ENCODE measurements at regions not wholly inside any gene's neighbourhood (a gene's known extent, or its start where the extent isn't known, plus 50 kb on each side); places are given as distances from the start of the nearest gene placed in this dataset.

DNA sequence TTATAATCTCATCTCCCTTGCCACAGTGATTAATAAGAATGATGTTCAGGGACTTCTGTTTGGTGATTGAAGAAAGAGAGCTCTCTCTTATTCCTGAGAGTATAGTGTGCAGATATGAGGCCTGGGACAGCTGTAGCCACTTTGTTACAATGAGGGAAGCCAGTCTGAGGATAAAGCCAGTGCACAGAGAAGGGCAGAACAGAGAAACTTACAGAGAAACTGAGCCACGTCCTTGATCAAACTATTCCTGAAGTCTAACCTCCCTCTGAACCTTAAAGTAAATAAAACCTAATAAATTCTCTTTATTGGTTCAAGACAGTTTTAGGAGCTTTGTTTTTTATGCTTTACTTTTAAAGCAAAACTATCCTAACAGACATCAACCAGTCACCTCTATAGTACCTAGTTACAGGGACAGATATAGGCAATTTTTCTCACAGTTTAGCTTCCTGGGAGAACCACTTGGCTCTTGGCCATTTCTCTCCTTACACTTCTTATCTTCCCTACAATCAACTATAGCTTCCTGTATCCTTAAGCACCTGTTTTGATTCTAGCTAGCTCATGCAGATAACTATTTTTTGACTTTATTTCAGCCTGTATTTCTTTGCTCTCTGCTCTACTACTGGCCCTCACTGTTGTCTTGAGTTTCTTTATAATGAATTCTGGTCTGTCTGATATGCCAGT, 284.4 kb downstream of the SHQ1 start:
- TF ChIP-seq, protein P1, sequence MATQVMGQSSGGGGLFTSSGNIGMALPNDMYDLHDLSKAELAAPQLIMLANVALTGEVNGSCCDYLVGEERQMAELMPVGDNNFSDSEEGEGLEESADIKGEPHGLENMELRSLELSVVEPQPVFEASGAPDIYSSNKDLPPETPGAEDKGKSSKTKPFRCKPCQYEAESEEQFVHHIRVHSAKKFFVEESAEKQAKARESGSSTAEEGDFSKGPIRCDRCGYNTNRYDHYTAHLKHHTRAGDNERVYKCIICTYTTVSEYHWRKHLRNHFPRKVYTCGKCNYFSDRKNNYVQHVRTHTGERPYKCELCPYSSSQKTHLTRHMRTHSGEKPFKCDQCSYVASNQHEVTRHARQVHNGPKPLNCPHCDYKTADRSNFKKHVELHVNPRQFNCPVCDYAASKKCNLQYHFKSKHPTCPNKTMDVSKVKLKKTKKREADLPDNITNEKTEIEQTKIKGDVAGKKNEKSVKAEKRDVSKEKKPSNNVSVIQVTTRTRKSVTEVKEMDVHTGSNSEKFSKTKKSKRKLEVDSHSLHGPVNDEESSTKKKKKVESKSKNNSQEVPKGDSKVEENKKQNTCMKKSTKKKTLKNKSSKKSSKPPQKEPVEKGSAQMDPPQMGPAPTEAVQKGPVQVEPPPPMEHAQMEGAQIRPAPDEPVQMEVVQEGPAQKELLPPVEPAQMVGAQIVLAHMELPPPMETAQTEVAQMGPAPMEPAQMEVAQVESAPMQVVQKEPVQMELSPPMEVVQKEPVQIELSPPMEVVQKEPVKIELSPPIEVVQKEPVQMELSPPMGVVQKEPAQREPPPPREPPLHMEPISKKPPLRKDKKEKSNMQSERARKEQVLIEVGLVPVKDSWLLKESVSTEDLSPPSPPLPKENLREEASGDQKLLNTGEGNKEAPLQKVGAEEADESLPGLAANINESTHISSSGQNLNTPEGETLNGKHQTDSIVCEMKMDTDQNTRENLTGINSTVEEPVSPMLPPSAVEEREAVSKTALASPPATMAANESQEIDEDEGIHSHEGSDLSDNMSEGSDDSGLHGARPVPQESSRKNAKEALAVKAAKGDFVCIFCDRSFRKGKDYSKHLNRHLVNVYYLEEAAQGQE (IDR thresholded peaks at IDR 0.05; ENCODE audit: insufficient read depth in 1 of 2, low read depth in 2 of 2, low read length in 1 of 2), result no peak
- TF ChIP-seq, protein P2, sequence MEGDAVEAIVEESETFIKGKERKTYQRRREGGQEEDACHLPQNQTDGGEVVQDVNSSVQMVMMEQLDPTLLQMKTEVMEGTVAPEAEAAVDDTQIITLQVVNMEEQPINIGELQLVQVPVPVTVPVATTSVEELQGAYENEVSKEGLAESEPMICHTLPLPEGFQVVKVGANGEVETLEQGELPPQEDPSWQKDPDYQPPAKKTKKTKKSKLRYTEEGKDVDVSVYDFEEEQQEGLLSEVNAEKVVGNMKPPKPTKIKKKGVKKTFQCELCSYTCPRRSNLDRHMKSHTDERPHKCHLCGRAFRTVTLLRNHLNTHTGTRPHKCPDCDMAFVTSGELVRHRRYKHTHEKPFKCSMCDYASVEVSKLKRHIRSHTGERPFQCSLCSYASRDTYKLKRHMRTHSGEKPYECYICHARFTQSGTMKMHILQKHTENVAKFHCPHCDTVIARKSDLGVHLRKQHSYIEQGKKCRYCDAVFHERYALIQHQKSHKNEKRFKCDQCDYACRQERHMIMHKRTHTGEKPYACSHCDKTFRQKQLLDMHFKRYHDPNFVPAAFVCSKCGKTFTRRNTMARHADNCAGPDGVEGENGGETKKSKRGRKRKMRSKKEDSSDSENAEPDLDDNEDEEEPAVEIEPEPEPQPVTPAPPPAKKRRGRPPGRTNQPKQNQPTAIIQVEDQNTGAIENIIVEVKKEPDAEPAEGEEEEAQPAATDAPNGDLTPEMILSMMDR (IDR thresholded peaks at IDR 0.05), result no peak
